Mesenchymal stem cell (in vitro differentiated cells and primary cell): ENCODE measurements at regions not wholly inside any gene's neighbourhood (a gene's known extent, or its start where the extent isn't known, plus 50 kb on each side); places are given as distances from the start of the nearest gene placed in this dataset.

Experiments used
- DNase-seq: peaks from one replicate; pipeline ENCODE4 v3.0.0-alpha.2; 2013
- H2AFZ ChIP-seq: one replicate; pipeline ENCODE4 v1.6.1; 2013; ENCODE audit warnings: low read depth, mild to moderate bottlenecking, control low read depth, inconsistent platforms, low read length, moderate library complexity
- H2AK5ac ChIP-seq: 2 replicates; pipeline ENCODE4 v1.6.1; 2013; ENCODE audit warnings: low read length, moderate library complexity, mild to moderate bottlenecking, inconsistent platforms; ENCODE audit not compliant: severe bottlenecking
- H2BK120ac ChIP-seq: one replicate; pipeline ENCODE4 v1.6.1; 2013; ENCODE audit warnings: low read depth, mild to moderate bottlenecking, inconsistent platforms, low read length, moderate library complexity
- H2BK12ac ChIP-seq, 2 experiments: one replicate each; pipeline ENCODE4 v1.6.1; 2013; ENCODE audit warnings: inconsistent platforms in 2 of 2, low read length in 2 of 2, mild to moderate bottlenecking in 2 of 2, moderate library complexity in 2 of 2, control low read depth in 1 of 2
- H2BK15ac ChIP-seq: one replicate; pipeline ENCODE4 v1.6.1; 2013; ENCODE audit warnings: mild to moderate bottlenecking, low read depth, inconsistent platforms; ENCODE audit not compliant: poor library complexity, severe bottlenecking
- H2BK5ac ChIP-seq: 2 replicates; pipeline ENCODE4 v1.6.1; 2013; ENCODE audit warnings: low read depth, mild to moderate bottlenecking, low read length, control low read depth, inconsistent platforms; ENCODE audit not compliant: poor library complexity, severe bottlenecking
- H3K14ac ChIP-seq, 2 experiments: one replicate each; pipeline ENCODE4 v1.6.1; 2013; ENCODE audit warnings: inconsistent platforms in 2 of 2, low read length in 2 of 2, control low read depth in 1 of 2, mild to moderate bottlenecking in 1 of 2, moderate library complexity in 1 of 2
- H3K18ac ChIP-seq, 2 experiments: one replicate each; pipeline ENCODE4 v1.6.1; 2013; ENCODE audit warnings: inconsistent platforms in 2 of 2, low read length in 2 of 2, control low read depth in 1 of 2, low read depth in 1 of 2, mild to moderate bottlenecking in 1 of 2
- H3K23ac ChIP-seq, 2 experiments: one replicate each; pipeline ENCODE4 v1.6.1; 2013; ENCODE audit warnings: inconsistent platforms in 2 of 2, low read length in 2 of 2, mild to moderate bottlenecking in 2 of 2, moderate library complexity in 2 of 2, control low read depth in 1 of 2
- H3K27ac ChIP-seq: 2 replicates; pipeline ENCODE4 v1.5.1; 2013; ENCODE audit warnings: mild to moderate bottlenecking, moderate library complexity, low read length, control low read depth, inconsistent platforms; ENCODE audit not compliant: poor library complexity, severe bottlenecking
- H3K27me3 ChIP-seq, 2 experiments: 2 replicates each; pipeline versions ENCODE4 v1.6.1 to v1.7.0; 2013; ENCODE audit warnings: low read length in 2 of 2, mild to moderate bottlenecking in 2 of 2, moderate library complexity in 2 of 2, control low read depth in 1 of 2, inconsistent platforms in 1 of 2; ENCODE audit not compliant: control insufficient read depth in 1 of 2, insufficient read depth in 1 of 2
- H3K36me3 ChIP-seq, 2 experiments: 2 replicates each; pipeline versions ENCODE4 v1.6.1 to v1.7.0; 2013; ENCODE audit warnings: low read length in 2 of 2, control low read depth in 1 of 2, inconsistent platforms in 1 of 2, low read depth in 1 of 2, mild to moderate bottlenecking in 1 of 2; ENCODE audit not compliant: insufficient read depth in 2 of 2, control insufficient read depth in 1 of 2
- H3K4ac ChIP-seq, 2 experiments: one replicate each; pipeline ENCODE4 v1.6.1; 2013; ENCODE audit warnings: inconsistent platforms in 2 of 2, low read length in 2 of 2, mild to moderate bottlenecking in 2 of 2, moderate library complexity in 2 of 2, control low read depth in 1 of 2, low read depth in 1 of 2
- H3K4me1 ChIP-seq: 2 replicates; pipeline ENCODE4 v1.6.1; 2013; ENCODE audit warnings: low read depth, low read length, control low read depth; ENCODE audit not compliant: control insufficient read depth, insufficient read depth
- H3K4me2 ChIP-seq: 2 replicates; pipeline ENCODE4 v1.6.1; 2013; ENCODE audit warnings: low read length, mild to moderate bottlenecking, inconsistent platforms; ENCODE audit not compliant: poor library complexity, severe bottlenecking
- H3K4me3 ChIP-seq, 2 experiments: 2 replicates each; pipeline versions ENCODE4 v1.5.1 to v1.7.0; 2013; ENCODE audit warnings: low read length in 2 of 2, mild to moderate bottlenecking in 2 of 2, control low read depth in 1 of 2, low read depth in 1 of 2; ENCODE audit not compliant: insufficient read depth in 1 of 2
- H3K79me1 ChIP-seq: replicated peaks from 2 replicates; pipeline ENCODE4 v1.6.1; 2013; ENCODE audit warnings: mild to moderate bottlenecking, control low read depth, low read length, inconsistent platforms; ENCODE audit not compliant: poor library complexity, severe bottlenecking
- H3K9ac ChIP-seq: 2 replicates; pipeline ENCODE4 v1.7.0; 2013; ENCODE audit warnings: mild to moderate bottlenecking, low read length, moderate library complexity
- H3K9me3 ChIP-seq: 2 replicates; pipeline ENCODE4 v1.7.0; 2013; ENCODE audit warnings: mild to moderate bottlenecking, low read length; ENCODE audit not compliant: control insufficient read depth
- H4K8ac ChIP-seq: one replicate; pipeline ENCODE4 v1.6.1; 2013; ENCODE audit warnings: inconsistent platforms, mild to moderate bottlenecking, low read length, moderate library complexity
- H4K91ac ChIP-seq: one replicate; pipeline ENCODE4 v1.6.1; 2013; ENCODE audit warnings: mild to moderate bottlenecking, low read length, inconsistent platforms
- whole genome bisulfite sequencing: methylation state at CpG from one replicate; pipeline ENCODE4 v1.1.7; 2013; ENCODE audit warnings: mixed read lengths; 5-methylcytosine and 5-hydroxymethylcytosine counted together

- Histone ChIP-seq H3K9me3 (no peaks in the 10 kb centered on the region), H4K91ac (peak overlapping the region; percentile 43), H3K23ac (no peak overlapping the region), H3K79me1 (no peaks in the 10 kb centered on the region), H2BK12ac (no peak overlapping the region), H2BK15ac (no peak overlapping the region), H3K36me3 (no peaks in the 10 kb centered on the region), H3K27ac (no peak overlapping the region), H3K4me2 (no peak overlapping the region), H2AFZ (no peak overlapping the region), H3K9ac (no peak overlapping the region), H3K27me3 (no peaks in the 10 kb centered on the region), H2AK5ac (no peak overlapping the region), H3K4ac (peak overlapping the region in 1 of 2 experiments; percentile 24), H4K8ac (no peak overlapping the region), H3K18ac (no peak overlapping the region), H2BK5ac (no peak overlapping the region), H3K4me1 (peaks cover 5% of the 10 kb centered on the region), H2BK120ac (no peak overlapping the region), H3K14ac (no peak overlapping the region), H3K4me3 (no peak overlapping the region)
- 86% methylated on average over 2 of the region's 2 CpGs for WGBS
- DNase-seq, result peak; percentile 40
Observed at GRCh38 chr13:97120346-97120745, 101.8 kb upstream of the MBNL2 start.

GRCh38 chr13:97120976-97121375 lies 101.2 kb upstream of the MBNL2 start:
- H2BK5ac ChIP-seq, result no peak overlapping the region
- no peak overlapping the region for H3K27ac ChIP-seq
- no peaks in the 10 kb centered on the region for H3K27me3 ChIP-seq
- H3K4me2 ChIP-seq, result no peak overlapping the region
- H3K4ac ChIP-seq, result no peak overlapping the region
- no peak overlapping the region for H2BK120ac ChIP-seq
- H3K4me3 ChIP-seq, result no peak overlapping the region
- H2BK15ac ChIP-seq, result no peak overlapping the region
- no peak for DNase-seq
- no peak overlapping the region for H3K23ac ChIP-seq
- no peak overlapping the region for H4K8ac ChIP-seq
- no peaks in the 10 kb centered on the region for H3K9me3 ChIP-seq
- H2AFZ ChIP-seq, result no peak overlapping the region
- no peak overlapping the region for H2BK12ac ChIP-seq
- H3K18ac ChIP-seq, result no peak overlapping the region
- H3K9ac ChIP-seq, result no peak overlapping the region
- no peaks in the 10 kb centered on the region for H3K79me1 ChIP-seq
- no peak overlapping the region for H4K91ac ChIP-seq
- no peaks in the 10 kb centered on the region for H3K36me3 ChIP-seq
- H3K4me1 ChIP-seq, result peaks cover 6% of the 10 kb centered on the region
- H3K14ac ChIP-seq, result no peak overlapping the region
- H2AK5ac ChIP-seq, result no peak overlapping the region
- WGBS, result 100% methylated on average over 1 of the region's 1 CpG

- Histone ChIP-seq H3K4me3 (no peak overlapping the region), H3K27me3 (no peaks in the 10 kb centered on the region), H3K4me1 (peaks cover 7% of the 10 kb centered on the region), H2AFZ (no peak overlapping the region), H4K91ac (no peak overlapping the region), H2AK5ac (no peak overlapping the region), H3K18ac (no peak overlapping the region), H4K8ac (no peak overlapping the region), H3K36me3 (no peaks in the 10 kb centered on the region), H2BK120ac (no peak overlapping the region), H3K4me2 (no peak overlapping the region), H3K9me3 (no peaks in the 10 kb centered on the region), H2BK15ac (no peak overlapping the region), H3K79me1 (no peaks in the 10 kb centered on the region), H3K23ac (no peak overlapping the region), H2BK5ac (no peak overlapping the region), H3K14ac (no peak overlapping the region), H3K27ac (no peak overlapping the region), H3K9ac (peak overlapping the region; percentile 42), H2BK12ac (peak overlapping the region in 1 of 2 experiments; percentile 71), H3K4ac (no peak overlapping the region)
- peak; percentile 37 for DNase-seq
Observed at GRCh38 chr13:97121894-97122293, 100.2 kb upstream of the MBNL2 start.

GRCh38 chr13:97122381-97122996 lies 99.6 kb upstream of the MBNL2 start:
- Histone ChIP-seq H2BK5ac (no peak overlapping the region), H3K14ac (no peak overlapping the region), H3K9ac (peak overlapping the region; percentile 42), H3K79me1 (no peaks in the 10 kb centered on the region), H3K4me3 (peak overlapping the region in 1 of 2 experiments; percentile 43), H3K4ac (no peak overlapping the region), H3K23ac (no peak overlapping the region), H3K36me3 (no peaks in the 10 kb centered on the region), H3K9me3 (no peaks in the 10 kb centered on the region), H3K27me3 (no peaks in the 10 kb centered on the region), H3K27ac (no peak overlapping the region), H2AK5ac (no peak overlapping the region), H2BK15ac (no peak overlapping the region), H2BK120ac (no peak overlapping the region), H2AFZ (no peak overlapping the region), H3K4me2 (no peak overlapping the region), H3K4me1 (peaks cover 7% of the 10 kb centered on the region), H2BK12ac (no peak overlapping the region), H3K18ac (no peak overlapping the region), H4K91ac (no peak overlapping the region), H4K8ac (no peak overlapping the region)
- WGBS, result 63% methylated on average over 3 of the region's 4 CpGs
- DNase-seq, result peak; percentile 63
